HEK293 (cell line): ENCODE measurements at regions not wholly inside any gene's neighbourhood (a gene's known extent, or its start where the extent isn't known, plus 50 kb on each side); places are given as distances from the start of the nearest gene placed in this dataset.
"Not testable (repeated sequence)": the region's sequence is repeated elsewhere in the genome, so short reads cannot be mapped to it uniquely, and the experiment has no call there.

ENCODE experiments used
- CTCF ChIA-PET: fragments of 350-600 bp; formaldehyde crosslinking; extraction: SDS; loops from one replicate; lab custom pipeline; 2021; ENCODE audit warnings: antibody characterized with exemption; lab: Yijun Ruan, JAX
- POLR2A ChIA-PET: fragments of 300-600 bp; formaldehyde crosslinking; extraction: SDS; loops from one replicate; lab custom pipeline; 2020; ENCODE audit warnings: antibody characterized with exemption, inconsistent platforms; lab: Yijun Ruan, JAX
- H3K27ac ChIP-seq: fragments of 200-500 bp; sonication (Bioruptor generic); 2 replicates; pipeline ENCODE4 v1.5.1; 2014; ENCODE audit warnings: low read depth, low read length, control low read depth, inconsistent platforms; ENCODE audit errors: extremely low read depth
- H3K36me3 ChIP-seq, 2 experiments: fragments of 200-500 bp in 1 of 2; sonication (Bioruptor generic) in 1 of 2; 1 replicate in 1 of 2; 2 replicates in 1 of 2; pipeline ENCODE4 v1.5.1; 2014 to 2017; ENCODE audit warnings: inconsistent platforms in 2 of 2, low read length in 2 of 2; ENCODE audit not compliant: control insufficient read depth in 2 of 2, insufficient read depth in 1 of 2
- H3K4me1 ChIP-seq: fragments of 200-500 bp; sonication (Bioruptor generic); 2 replicates; pipeline ENCODE4 v1.5.1; 2014; ENCODE audit warnings: mild to moderate bottlenecking, low read length, inconsistent platforms; ENCODE audit not compliant: control insufficient read depth, insufficient read depth
- H3K4me3 ChIP-seq: 2 replicates; pipeline ENCODE4 v1.5.1; 2011; ENCODE audit warnings: low read depth, mild to moderate bottlenecking, control low read depth, low read length, moderate library complexity
- H3K9me3 ChIP-seq: fragments of 200-500 bp; sonication (Bioruptor generic); 2 replicates; pipeline ENCODE4 v1.5.1; 2014; ENCODE audit warnings: low read depth, low read length, inconsistent platforms; ENCODE audit not compliant: control insufficient read depth, insufficient read depth
- ZNF366 ChIP-seq: fragments of 450-650 bp; formaldehyde crosslinking; conservative IDR thresholded peaks from 2 replicates; pipeline ENCODE4 v1.5.1; 2016; ENCODE audit warnings: missing biosample characterization, missing genetic modification characterization

DNA sequence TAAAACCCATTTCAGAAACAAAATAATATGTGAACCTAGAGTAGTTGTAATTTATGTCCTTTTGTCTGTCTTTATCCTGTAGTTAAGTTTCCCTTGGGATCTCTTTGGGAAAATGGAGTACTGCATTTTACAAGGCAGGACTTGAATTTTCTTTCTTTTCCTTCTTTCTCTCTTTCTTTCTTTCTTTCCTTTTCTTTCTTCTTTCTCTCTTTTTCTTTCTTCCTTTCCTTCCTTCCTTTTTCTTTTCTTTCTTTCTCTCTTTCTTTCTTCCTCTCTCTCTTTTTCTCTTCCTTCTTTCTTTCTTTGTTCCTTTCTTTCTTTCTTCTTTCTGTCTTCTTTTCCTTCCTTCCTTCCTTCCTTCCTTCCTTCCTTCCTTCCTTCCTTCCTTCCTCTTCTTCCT lies 126.6 kb upstream of the NOTCH2NLA start:
- not testable (repeated sequence) for H3K27ac ChIP-seq, H3K36me3 ChIP-seq
- TF ChIP-seq ZNF366 = peak; percentile 41; the same call in 1 of the 2 replicates
- TF ChIP-seq, all 188 proteins: peak for 1; not testable (repeated sequence) for 187
- CTCF ChIA-PET, H3K4me3 ChIP-seq, POLR2A ChIA-PET, H3K4me1 ChIP-seq, H3K9me3 ChIP-seq: not testable (repeated sequence)

DNA sequence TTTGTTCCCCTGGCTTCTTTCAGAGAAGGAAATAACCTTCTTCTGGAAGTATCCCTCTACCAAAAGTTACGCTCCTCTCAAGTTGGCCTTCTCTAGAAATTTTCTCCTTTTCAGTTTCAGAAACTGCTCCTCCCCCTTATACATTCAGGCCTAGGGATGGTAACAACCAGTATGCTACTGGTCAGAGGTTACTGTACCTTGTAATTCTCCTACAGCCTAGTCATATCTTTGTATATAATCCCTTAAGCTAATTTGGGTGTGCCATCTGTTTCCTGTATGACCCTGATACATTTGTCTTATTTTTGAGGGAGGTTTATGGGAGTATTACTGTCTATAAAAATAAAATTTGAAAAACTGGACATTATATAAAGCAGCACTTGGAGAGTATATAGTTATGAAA lies 98.0 kb upstream of the NOTCH2NLA start:
- H3K36me3 ChIP-seq, H3K4me3 ChIP-seq, CTCF ChIA-PET, H3K4me1 ChIP-seq, H3K9me3 ChIP-seq, POLR2A ChIA-PET, H3K27ac ChIP-seq: not testable (repeated sequence)

- H3K36me3 ChIP-seq, CTCF ChIA-PET, H3K4me1 ChIP-seq, H3K9me3 ChIP-seq, H3K27ac ChIP-seq, POLR2A ChIA-PET, H3K4me3 ChIP-seq: not testable (repeated sequence)
These were observed 95.6 kb upstream of the NOTCH2NLA start for GRCh38 chr1:146324463-146324862.

- CTCF ChIA-PET, H3K9me3 ChIP-seq, H3K4me1 ChIP-seq, H3K4me3 ChIP-seq, POLR2A ChIA-PET, H3K27ac ChIP-seq, H3K36me3 ChIP-seq: not testable (repeated sequence)
These were observed 94.5 kb upstream of the NOTCH2NLA start for GRCh38 chr1:146323302-146323701.

DNA sequence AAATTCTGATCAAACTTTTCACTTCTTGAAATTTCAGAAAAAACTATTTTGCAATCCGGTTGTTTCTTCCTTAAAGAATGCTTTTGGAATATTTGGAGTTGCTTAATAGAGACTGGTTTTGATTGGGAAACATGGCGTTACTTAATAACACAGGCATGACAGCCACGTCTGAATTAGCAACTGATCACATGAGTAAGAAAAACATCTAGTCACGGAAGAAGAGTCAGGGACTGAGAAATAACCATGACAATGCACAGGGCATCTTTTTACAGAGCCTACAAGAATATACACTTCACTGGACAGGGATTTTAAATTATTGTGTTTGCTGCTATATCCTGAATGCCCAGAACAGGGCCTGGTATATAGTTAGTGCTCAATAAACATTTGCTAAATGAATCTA lies 94.1 kb upstream of the NOTCH2NLA start:
- CTCF ChIA-PET, H3K4me3 ChIP-seq, H3K4me1 ChIP-seq, H3K36me3 ChIP-seq, H3K9me3 ChIP-seq, POLR2A ChIA-PET, H3K27ac ChIP-seq: not testable (repeated sequence)

DNA sequence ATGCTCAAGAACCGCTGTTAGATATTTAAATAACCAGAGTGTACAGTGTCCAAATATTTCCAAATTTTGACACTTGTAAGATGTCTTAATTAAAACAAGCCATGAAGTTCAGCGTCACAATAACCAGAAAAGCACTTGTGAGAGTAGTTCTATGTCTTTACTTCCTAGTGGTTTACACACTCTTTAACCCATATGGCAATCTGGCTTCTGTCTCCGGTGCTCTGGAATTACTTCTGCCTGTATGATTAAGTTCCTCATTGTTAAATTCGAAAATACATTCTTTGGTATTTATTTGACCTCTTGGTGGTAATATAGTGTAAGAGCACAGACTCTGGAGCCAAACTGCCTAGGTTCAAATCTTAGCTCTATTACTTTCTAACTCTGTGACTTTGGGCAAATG lies 89.9 kb upstream of the NOTCH2NLA start:
- H3K4me1 ChIP-seq, H3K27ac ChIP-seq, H3K36me3 ChIP-seq, POLR2A ChIA-PET, H3K4me3 ChIP-seq, H3K9me3 ChIP-seq, CTCF ChIA-PET: not testable (repeated sequence)

DNA sequence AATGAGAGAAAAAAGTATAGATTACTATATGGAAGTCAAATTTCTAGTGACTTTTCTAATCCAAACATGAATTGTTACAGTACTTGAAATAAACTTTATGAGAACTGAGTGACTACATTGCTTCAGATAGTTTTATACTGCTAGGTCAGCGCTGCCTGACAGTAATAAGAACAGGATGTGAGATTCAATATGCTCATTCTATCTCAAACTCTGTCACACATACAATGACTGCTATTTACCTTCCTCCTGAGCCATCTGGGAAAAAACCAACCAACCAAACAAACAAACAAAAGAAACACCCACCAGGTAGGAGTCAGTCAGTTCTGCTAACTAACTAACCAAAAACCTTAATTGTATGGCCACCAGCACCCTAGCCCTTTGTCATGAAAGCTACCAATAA lies 89.0 kb upstream of the NOTCH2NLA start:
- CTCF ChIA-PET, H3K9me3 ChIP-seq, H3K36me3 ChIP-seq, H3K4me1 ChIP-seq, H3K4me3 ChIP-seq, POLR2A ChIA-PET, H3K27ac ChIP-seq: not testable (repeated sequence)

- H3K36me3 ChIP-seq, H3K4me1 ChIP-seq, H3K27ac ChIP-seq, H3K4me3 ChIP-seq, H3K9me3 ChIP-seq, CTCF ChIA-PET, POLR2A ChIA-PET: not testable (repeated sequence)
These were observed 85.8 kb upstream of the NOTCH2NLA start for GRCh38 chr1:146314449-146315246.

GRCh38 chr1:146310579-146310978 lies 81.8 kb upstream of the NOTCH2NLA start:
- POLR2A ChIA-PET, H3K36me3 ChIP-seq, CTCF ChIA-PET, H3K27ac ChIP-seq, H3K9me3 ChIP-seq, H3K4me3 ChIP-seq, H3K4me1 ChIP-seq: not testable (repeated sequence)

DNA sequence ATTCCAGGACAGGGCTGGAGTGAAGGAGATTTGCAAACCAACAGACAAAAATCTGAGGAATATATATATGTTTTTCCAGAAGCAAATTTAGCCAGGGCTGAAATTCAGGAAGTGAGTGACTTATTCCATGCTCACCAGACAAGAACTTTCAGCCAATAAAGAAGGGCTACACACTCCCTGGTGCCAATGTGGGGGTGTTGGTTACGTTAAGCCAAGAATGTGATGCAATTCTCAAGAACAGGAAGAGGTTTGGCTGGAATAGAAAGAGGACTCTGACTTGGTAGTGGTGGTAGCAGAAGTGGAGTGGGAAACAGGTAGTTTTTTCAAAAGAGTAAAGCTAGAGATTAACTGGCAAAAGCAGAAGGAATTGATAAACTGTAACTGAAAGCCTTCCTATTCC lies 80.6 kb upstream of the NOTCH2NLA start:
- H3K9me3 ChIP-seq, H3K4me3 ChIP-seq, H3K36me3 ChIP-seq, H3K27ac ChIP-seq, CTCF ChIA-PET, H3K4me1 ChIP-seq, POLR2A ChIA-PET: not testable (repeated sequence)

GRCh38 chr1:146308892-146309291 lies 80.1 kb upstream of the NOTCH2NLA start:
- H3K9me3 ChIP-seq, H3K27ac ChIP-seq, CTCF ChIA-PET, POLR2A ChIA-PET, H3K36me3 ChIP-seq, H3K4me3 ChIP-seq, H3K4me1 ChIP-seq: not testable (repeated sequence)
